ENCODE measurements at regions not wholly inside any gene's neighbourhood (a gene's known extent, or its start where the extent isn't known, plus 50 kb on each side); places are given as distances from the start of the nearest gene placed in this dataset.

- TF ChIP-seq CTCF (IDR thresholded peaks at IDR 0.05): no peak
- TF ChIP-seq EP300 (IDR thresholded peaks at IDR 0.05): no peak
- TF ChIP-seq POLR2A (IDR thresholded peaks at IDR 0.05): no peak
Measured at GRCh38 chr2:145267451-145267850, 747.5 kb upstream of the ZEB2 start.
